ENCODE measurements at regions not wholly inside any gene's neighbourhood (a gene's known extent, or its start where the extent isn't known, plus 50 kb on each side); places are given as distances from the start of the nearest gene placed in this dataset.

GRCh38 chr5:73296772-73297171, 123.8 kb downstream of the TMEM174 start:
- dilution Hi-C loops (cut with MboI; ENCODE audit: extremely low pct_ligation_motif_present, low sequenced_read_pairs) (no loop called here), intact Hi-C loops (cut with micrococcal nuclease) (loop anchor here (5.0 kb wide), 1 partner anchor 64 kb away; no protein-coding TSS in a partner anchor)
- Histone ChIP-seq H3K9me3 (replicated peaks; ENCODE audit: control insufficient read depth, insufficient read depth, low read length) (no peaks in the 10 kb centered on the region), H4K20me1 (replicated peaks; ENCODE audit: control insufficient read depth, extremely low read depth, insufficient read depth, low read length) (no peaks in the 10 kb centered on the region), H2AFZ (ENCODE audit: low read depth, low read length) (no peak overlapping the region), H3K9ac (replicated peaks; ENCODE audit: extremely low read depth, insufficient read depth, low read length) (no peak overlapping the region), H3K27me3 (ENCODE audit: control insufficient read depth in 2 of 2, insufficient read depth in 2 of 2, low read length in 2 of 2) (peaks cover 86 to 94% of the 10 kb centered on the region in 2 experiments), H3K27ac (ENCODE audit: insufficient read depth, low read depth, low read length) (no peak overlapping the region), H3K79me2 (ENCODE audit: control insufficient read depth, insufficient read depth, low read length) (no peaks in the 10 kb centered on the region), H3K4me1 (ENCODE audit: control insufficient read depth, extremely low read depth, insufficient read depth, low read length) (no peaks in the 10 kb centered on the region), H3K4me3 (replicated peaks in 1 of 3; ENCODE audit: insufficient read depth in 1 of 3, low read depth in 1 of 3, low read length in 3 of 3) (no peak overlapping the region), H3K4me2 (ENCODE audit: insufficient read depth, low read length) (no peak overlapping the region), H3K36me3 (ENCODE audit: control insufficient read depth in 2 of 2, extremely low read depth in 1 of 2, insufficient read depth in 2 of 2, low read length in 2 of 2) (no peaks in the 10 kb centered on the region), H3K9me1 (replicated peaks; ENCODE audit: control insufficient read depth, extremely low read depth, insufficient read depth, low read length) (no peaks in the 10 kb centered on the region)
- DNase-seq (ENCODE audit: low read depth, low spot score) (no peak), FAIRE-seq (peak; percentile 71)
- ChIA-PET POLR2A (no interaction called here), CTCF (interaction anchor here (1.0 to 1.5 kb wide), 4 partner anchors 47 to 144 kb away, joined by 3 to 8 read pairs (median 4); no protein-coding TSS in a partner anchor)
- TF ChIP-seq MAX (IDR thresholded peaks at IDR 0.05; ENCODE audit: insufficient read depth, insufficient read length) = no peak
- TF ChIP-seq FOS (IDR thresholded peaks at IDR 0.05; ENCODE audit: borderline replicate concordance, insufficient read depth, low read length) = peak; percentile 56
- no peak for TF ChIP-seq POLR2A (IDR thresholded peaks at IDR 0.05; ENCODE audit: low read depth, low read length)
- TF ChIP-seq CTCF (IDR thresholded peaks at IDR 0.05; ENCODE audit: extremely low read depth in 1 of 2, insufficient read depth in 1 of 2, low read depth in 1 of 2, low read length in 2 of 2) = no peak
- peak; percentile 67 for TF ChIP-seq GATA2 (IDR thresholded peaks at IDR 0.05; ENCODE audit: insufficient read depth, insufficient read length, low read depth, low read length)
- no TSS peak for BruUV-seq (replicated peaks)

GRCh38 chr5:73295921-73296320, 122.9 kb downstream of the TMEM174 start:
- dilution Hi-C loops (cut with MboI; ENCODE audit: extremely low pct_ligation_motif_present, low sequenced_read_pairs) = no loop called here
- Histone ChIP-seq H3K9me3 (replicated peaks; ENCODE audit: control insufficient read depth, insufficient read depth, low read length) (no peaks in the 10 kb centered on the region), H3K4me3 (replicated peaks in 1 of 3; ENCODE audit: insufficient read depth in 1 of 3, low read depth in 1 of 3, low read length in 3 of 3) (no peak overlapping the region), H3K79me2 (ENCODE audit: control insufficient read depth, insufficient read depth, low read length) (no peaks in the 10 kb centered on the region), H3K27ac (ENCODE audit: insufficient read depth, low read depth, low read length) (no peak overlapping the region), H2AFZ (ENCODE audit: low read depth, low read length) (no peak overlapping the region), H3K4me1 (ENCODE audit: control insufficient read depth, extremely low read depth, insufficient read depth, low read length) (no peaks in the 10 kb centered on the region), H3K36me3 (ENCODE audit: control insufficient read depth in 2 of 2, extremely low read depth in 1 of 2, insufficient read depth in 2 of 2, low read length in 2 of 2) (no peaks in the 10 kb centered on the region), H3K9me1 (replicated peaks; ENCODE audit: control insufficient read depth, extremely low read depth, insufficient read depth, low read length) (no peaks in the 10 kb centered on the region), H3K4me2 (ENCODE audit: insufficient read depth, low read length) (no peak overlapping the region), H4K20me1 (replicated peaks; ENCODE audit: control insufficient read depth, extremely low read depth, insufficient read depth, low read length) (no peaks in the 10 kb centered on the region), H3K27me3 (ENCODE audit: control insufficient read depth in 2 of 2, insufficient read depth in 2 of 2, low read length in 2 of 2) (peaks cover 86 to 93% of the 10 kb centered on the region in 2 experiments), H3K9ac (replicated peaks; ENCODE audit: extremely low read depth, insufficient read depth, low read length) (no peak overlapping the region)
- FAIRE-seq (no peak), DNase-seq (ENCODE audit: low read depth, low spot score) (no peak)
- intact Hi-C loops (cut with micrococcal nuclease) = loop anchor here (2.0 to 5.0 kb wide), 2 partner anchors 64 to 79 kb away; no protein-coding TSS in a partner anchor
- BruUV-seq (replicated peaks) = no TSS peak
- no peak for TF ChIP-seq MYC (IDR thresholded peaks at IDR 0.05; ENCODE audit: low read depth, low read length)
- TF ChIP-seq POLR2A (IDR thresholded peaks at IDR 0.05; ENCODE audit: low read depth, low read length) = no peak
- no peak for TF ChIP-seq POLR2AphosphoS5 (IDR thresholded peaks at IDR 0.05; ENCODE audit: insufficient read depth, low read depth, low read length)
- no peak for TF ChIP-seq GATA2 (IDR thresholded peaks at IDR 0.05; ENCODE audit: insufficient read depth, insufficient read length, low read depth, low read length)
- no peak for TF ChIP-seq EZH2 (IDR thresholded peaks at IDR 0.05; ENCODE audit: borderline replicate concordance, low read depth, low read length, severe bottlenecking)
- no peak for TF ChIP-seq JUN (IDR thresholded peaks at IDR 0.05; ENCODE audit: borderline replicate concordance, insufficient read depth, insufficient read length, low read depth)
- TF ChIP-seq MAX (IDR thresholded peaks at IDR 0.05; ENCODE audit: insufficient read depth, insufficient read length) = no peak
- TF ChIP-seq CTCF (IDR thresholded peaks at IDR 0.05; ENCODE audit: extremely low read depth in 1 of 2, insufficient read depth in 1 of 2, low read depth in 1 of 2, low read length in 2 of 2) = no peak
- TF ChIP-seq FOS (IDR thresholded peaks at IDR 0.05; ENCODE audit: borderline replicate concordance, insufficient read depth, low read length) = no peak
- POLR2A ChIA-PET = no interaction called here
- CTCF ChIA-PET = interaction anchor here (1.3 to 2.8 kb wide), 5 partner anchors 64 to 155 kb away, joined by 3 to 49 read pairs (median 4); no protein-coding TSS in a partner anchor
